Left forelimb (tissue), 1 donor: ENCODE measurements at regions not wholly inside any gene's neighbourhood (a gene's known extent, or its start where the extent isn't known, plus 50 kb on each side); places are given as distances from the start of the nearest gene placed in this dataset.
"Not testable (repeated sequence)": the region's sequence is repeated elsewhere in the genome, so short reads cannot be mapped to it uniquely, and the experiment has no call there.

Experiments
- DNase-seq: peaks from one replicate; pipeline ENCODE4 v3.0.0-alpha.2; 2018; ENCODE audit warnings: low spot score

- no peak for DNase-seq
Measured at GRCh38 chr3:166993015-166993630, 387.0 kb downstream of the ZBBX start.

GRCh38 chr3:166986000-166986399 is 394.1 kb downstream of the ZBBX start:
- no peak for DNase-seq

GRCh38 chr3:166975796-166976195 is 404.3 kb downstream of the ZBBX start:
- not testable (repeated sequence) for DNase-seq

GRCh38 chr3:166967714-166968113 is 412.4 kb downstream of the ZBBX start:
- DNase-seq, result not testable (repeated sequence)

GRCh38 chr3:166962911-166963310 is 417.2 kb downstream of the ZBBX start:
- DNase-seq, result no peak

- no peak for DNase-seq
Measured at GRCh38 chr3:166957121-166957520, 423.0 kb downstream of the ZBBX start.

- no peak for DNase-seq
Measured at GRCh38 chr3:166955201-166955939, 424.7 kb downstream of the ZBBX start.

- DNase-seq, result no peak
Measured at GRCh38 chr3:166934879-166935278, 445.2 kb downstream of the ZBBX start.

- DNase-seq, result no peak
Measured at GRCh38 chr3:166917437-166917836, 462.7 kb downstream of the ZBBX start.

- no peak for DNase-seq
Measured at GRCh38 chr3:166902374-166902773, 477.7 kb downstream of the ZBBX start.

GRCh38 chr3:166900866-166901577 is 479.1 kb downstream of the ZBBX start:
- no peak for DNase-seq

- DNase-seq, result no peak
Measured at GRCh38 chr3:166897811-166898210, 482.3 kb downstream of the ZBBX start.

- DNase-seq, result no peak
Measured at GRCh38 chr3:166889241-166889640, 490.9 kb downstream of the ZBBX start.

- no peak for DNase-seq
Measured at GRCh38 chr3:166879661-166880060, 500.4 kb downstream of the ZBBX start.

- DNase-seq, result no peak
Measured at GRCh38 chr3:166877971-166878370, 502.1 kb downstream of the ZBBX start.

GRCh38 chr3:166864473-166865467 is 515.3 kb downstream of the ZBBX start:
- DNase-seq, result no peak

- DNase-seq, result no peak
Measured at GRCh38 chr3:166860217-166860616, 519.9 kb downstream of the ZBBX start.

- DNase-seq, result no peak
Measured at GRCh38 chr3:166844329-166844728, 535.8 kb downstream of the ZBBX start.

GRCh38 chr3:166842784-166843183 is 537.3 kb downstream of the ZBBX start:
- not testable (repeated sequence) for DNase-seq

- DNase-seq, result no peak
Measured at GRCh38 chr3:166837535-166837934, 542.6 kb downstream of the ZBBX start.

GRCh38 chr3:166836836-166837235 is 543.3 kb downstream of the ZBBX start:
- no peak for DNase-seq

- no peak for DNase-seq
Measured at GRCh38 chr3:166829896-166830295, 550.2 kb downstream of the ZBBX start.
